ENCODE measurements at regions not wholly inside any gene's neighbourhood (a gene's known extent, or its start where the extent isn't known, plus 50 kb on each side); places are given as distances from the start of the nearest gene placed in this dataset.

- TF ChIP-seq CTCF (IDR thresholded peaks at IDR 0.05; ENCODE audit: low read length) (no peak), EZH2 (optimal IDR thresholded peaks at IDR 0.05; ENCODE audit: low read depth, low read length) (no peak), EZH2phosphoT487 (IDR thresholded peaks at IDR 0.05; ENCODE audit: low read length) (no peak)
Measured at GRCh38 chr16:22681554-22682291, 132.2 kb upstream of the HS3ST2 start.

Data from MM.1S (cell line).